Activated CD4-positive, CD25-positive, alpha-beta regulatory T cell treated with anti-CD3 and anti-CD28 coated beads, Interleukin-2, amount 50 U/mL, for 72 hours (primary cell): ENCODE measurements at regions not wholly inside any gene's neighbourhood (a gene's known extent, or its start where the extent isn't known, plus 50 kb on each side); places are given as distances from the start of the nearest gene placed in this dataset.
"Not testable (repeated sequence)": the region's sequence is repeated elsewhere in the genome, so short reads cannot be mapped to it uniquely, and the experiment has no call there.

Source experiments
- DNase-seq: peaks from one replicate; pipeline ENCODE4 v3.0.0; 2021

DNA sequence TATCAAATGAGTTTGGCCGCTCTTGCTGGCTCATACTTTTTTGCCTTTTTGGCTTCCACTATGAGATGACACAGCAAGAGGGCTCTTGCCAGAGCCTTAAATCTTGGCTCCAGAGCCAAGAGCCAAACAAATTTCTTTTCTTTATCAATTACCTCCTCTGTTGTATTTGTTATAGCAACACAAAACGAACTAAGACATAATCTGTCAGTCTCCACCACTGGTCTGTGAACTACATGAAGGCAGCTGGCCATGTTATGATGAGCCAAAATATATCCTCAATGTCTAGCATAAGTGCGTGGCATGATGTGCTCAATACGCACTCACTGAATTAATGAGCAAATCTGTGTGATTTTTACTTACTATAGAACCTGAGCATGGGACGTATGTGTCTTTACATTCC lies 220.0 kb upstream of the ZNF217 start:
- DNase-seq = no peak

DNA sequence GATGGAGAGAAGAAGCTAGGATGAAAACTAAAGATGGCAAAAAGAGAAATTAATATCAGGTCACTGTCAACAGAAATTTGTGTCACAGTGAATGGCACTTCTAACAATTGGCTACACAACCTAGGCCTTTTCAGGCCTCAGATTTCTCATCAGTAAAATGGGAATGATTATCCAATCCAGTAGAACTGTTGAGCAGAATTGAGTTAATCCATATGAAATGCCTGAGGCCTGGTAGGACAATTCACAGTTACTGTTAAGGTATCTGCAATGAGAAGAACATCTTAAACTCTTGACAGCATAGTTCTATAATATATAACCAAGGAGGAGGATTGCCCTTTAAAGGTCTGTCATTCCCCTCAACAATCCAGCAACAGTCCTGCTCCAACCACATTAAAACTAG lies 217.9 kb upstream of the ZNF217 start:
- DNase-seq = no peak

DNA sequence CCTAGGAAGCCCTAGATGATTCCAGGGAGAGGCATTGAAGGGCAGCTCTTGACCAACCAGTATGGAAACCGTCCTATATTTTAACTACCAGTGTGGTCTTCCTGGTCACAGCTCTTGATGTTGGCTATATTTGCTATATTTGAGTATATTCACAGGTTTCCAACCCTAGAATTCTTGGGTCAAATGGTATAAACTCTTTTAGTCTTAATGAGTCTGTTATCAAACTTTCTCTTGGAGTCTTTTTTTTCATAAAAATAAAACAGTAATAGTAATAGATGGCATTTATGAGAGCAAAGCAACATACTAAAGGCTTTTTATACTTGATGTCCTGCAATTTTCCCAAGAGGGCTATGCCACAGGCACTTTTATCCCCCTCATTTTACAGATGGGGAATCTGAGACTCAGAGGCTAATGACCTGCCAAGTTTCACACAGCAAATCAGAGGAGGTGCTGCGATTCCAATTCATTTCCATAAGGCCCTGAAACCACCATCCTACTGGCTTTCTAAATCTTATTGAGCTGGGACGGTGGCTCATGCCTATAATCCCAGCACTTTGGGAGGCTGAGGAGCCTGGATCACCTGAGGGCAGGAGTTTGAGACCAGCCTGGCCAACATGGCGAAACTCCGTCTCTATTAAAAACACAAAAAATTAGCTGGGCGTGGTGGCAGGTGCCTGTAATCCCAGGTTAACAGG lies 217.2 kb upstream of the ZNF217 start:
- DNase-seq = no peak

DNA sequence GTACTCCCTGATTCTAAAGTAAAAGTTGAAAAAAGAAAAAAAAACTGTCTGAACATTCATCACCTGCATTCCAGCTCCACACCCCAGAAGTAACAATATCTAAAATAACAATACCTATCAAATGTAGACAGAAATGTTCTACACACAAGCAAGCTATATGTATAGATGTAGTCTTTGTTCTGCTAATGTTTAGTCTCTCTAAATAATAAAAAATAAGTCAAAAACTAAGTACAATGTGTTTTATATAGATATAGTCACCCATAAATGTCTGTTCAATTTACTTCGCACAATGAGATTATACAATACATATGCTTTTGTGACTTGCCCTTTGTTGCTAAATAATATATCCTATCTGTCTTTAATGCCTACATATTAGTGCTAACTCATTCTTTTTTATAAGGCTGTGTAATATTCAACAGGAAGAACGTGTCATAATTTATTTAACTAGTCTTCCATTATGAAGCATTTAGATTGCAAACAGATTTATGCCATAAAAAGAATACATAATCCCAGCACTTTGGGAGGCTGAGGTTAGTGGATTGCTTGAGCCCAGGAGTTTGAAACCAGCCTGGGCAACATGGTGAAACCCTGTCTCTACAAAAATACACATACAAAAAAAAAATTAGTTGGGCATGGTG lies 216.2 kb upstream of the ZNF217 start:
- DNase-seq = no peak

DNA sequence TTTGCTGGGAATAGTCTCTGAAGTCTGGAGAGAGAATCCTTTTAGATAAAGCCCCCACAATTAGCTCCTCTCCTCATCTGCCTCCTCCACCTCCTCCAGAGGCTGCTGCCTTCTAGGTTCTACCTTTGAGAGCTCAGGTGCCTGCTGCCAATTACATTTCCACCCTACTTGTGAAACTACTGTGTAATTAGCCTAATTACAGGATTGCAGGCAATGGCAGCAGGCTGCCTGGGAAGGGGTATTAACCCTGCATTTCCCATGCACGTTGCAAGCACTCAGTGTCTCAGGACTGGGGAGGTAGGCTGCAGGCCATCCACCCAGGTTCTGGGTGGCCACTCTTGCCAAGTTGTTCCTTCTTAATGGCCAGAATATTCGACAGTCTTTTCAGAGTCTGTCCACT lies 215.6 kb upstream of the ZNF217 start:
- no peak for DNase-seq

DNA sequence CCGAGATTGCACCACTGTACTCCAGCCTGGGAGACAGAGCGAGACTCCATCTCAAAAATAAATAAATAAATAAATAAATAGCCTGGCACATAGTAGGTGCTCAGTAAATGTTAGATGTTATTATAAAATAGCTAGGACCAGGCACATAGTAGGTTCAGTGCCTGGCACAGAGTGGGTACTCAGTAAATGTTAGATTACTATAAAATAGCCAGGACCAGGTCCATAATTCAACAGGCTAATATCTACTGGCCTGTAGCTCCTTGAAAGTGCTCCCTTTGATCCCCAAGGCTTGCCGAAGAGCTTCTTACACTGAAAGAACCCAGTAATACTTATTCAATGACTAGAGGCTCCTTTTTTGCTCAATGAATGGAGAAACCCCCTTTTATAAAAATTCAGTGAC lies 215.1 kb upstream of the ZNF217 start:
- no peak for DNase-seq

DNA sequence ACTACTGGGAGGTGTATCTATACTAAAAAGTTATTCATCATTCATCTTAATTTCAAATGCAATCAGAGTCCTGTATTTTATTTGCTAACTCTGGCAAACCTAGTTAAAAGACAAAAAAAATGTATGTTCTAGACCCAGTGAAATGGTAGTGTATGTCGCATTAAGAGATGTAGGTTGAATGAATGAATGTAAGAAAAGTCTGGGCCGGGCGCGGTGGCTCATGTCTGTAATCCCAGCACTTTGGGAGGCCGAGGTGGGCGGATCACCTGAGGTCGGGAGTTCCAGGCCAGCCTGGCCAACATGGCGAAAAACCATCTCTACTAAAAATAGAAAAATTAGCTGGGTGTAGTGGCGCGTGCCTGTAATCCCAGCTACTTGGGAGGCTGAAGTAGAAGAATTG lies 214.7 kb upstream of the ZNF217 start:
- not testable (repeated sequence) for DNase-seq

DNA sequence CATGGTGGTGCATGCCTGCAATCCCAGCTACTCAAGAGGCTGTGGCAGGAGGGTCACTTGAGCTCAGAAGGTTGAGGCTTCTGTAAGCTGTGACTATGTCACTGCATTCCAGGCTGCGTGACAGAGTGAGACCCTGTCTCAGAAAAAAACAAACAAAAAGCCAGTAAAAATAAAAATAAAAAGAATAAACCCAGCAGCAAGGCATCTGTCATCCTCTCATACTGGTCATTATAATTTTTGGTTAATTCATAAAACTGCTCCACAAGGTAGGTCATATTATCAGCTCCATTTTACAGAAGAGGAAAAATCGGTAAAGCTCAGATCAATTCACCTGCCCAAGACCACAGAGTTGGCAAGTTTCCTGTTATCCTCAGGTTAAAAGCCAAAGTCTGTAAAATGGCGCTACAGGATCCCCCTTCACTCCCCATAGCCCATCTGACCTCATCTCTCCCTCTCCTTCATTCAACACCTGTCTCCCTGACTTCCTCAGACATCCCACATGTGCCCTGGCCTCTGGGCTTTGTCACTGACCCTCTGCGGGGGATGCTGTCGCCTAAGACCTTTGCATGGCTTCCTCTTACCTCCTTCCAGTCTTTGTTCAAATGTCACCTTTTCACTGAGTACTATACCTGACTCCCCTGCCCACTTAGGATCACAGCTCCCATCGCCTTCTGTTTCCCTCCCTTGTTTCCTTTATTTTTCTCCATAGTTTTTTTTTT lies 213.2 kb upstream of the ZNF217 start:
- no peak for DNase-seq

DNA sequence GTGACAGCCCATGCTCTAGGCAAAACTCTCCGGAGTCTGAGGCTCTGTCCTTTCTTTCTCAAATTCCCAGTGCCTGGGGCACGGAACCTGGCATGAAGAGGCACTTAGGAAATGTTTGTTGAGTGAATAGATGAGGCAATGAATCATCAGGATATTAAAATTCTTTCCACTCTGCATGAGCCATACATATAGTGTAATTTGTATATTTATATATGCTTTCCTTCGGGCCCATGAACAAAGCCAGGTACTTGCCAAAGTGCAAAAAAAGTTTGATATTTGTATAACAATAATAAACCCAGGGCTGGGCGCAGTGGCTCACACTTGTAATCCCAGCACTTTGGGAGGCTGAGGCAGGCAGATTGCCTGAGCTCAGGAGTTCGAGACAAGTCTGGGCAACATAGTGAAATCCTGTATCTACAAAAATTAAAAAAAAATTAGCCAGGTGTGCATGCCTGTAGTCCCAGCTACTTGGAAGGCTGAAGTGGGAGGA lies 212.3 kb upstream of the ZNF217 start:
- DNase-seq = no peak

DNA sequence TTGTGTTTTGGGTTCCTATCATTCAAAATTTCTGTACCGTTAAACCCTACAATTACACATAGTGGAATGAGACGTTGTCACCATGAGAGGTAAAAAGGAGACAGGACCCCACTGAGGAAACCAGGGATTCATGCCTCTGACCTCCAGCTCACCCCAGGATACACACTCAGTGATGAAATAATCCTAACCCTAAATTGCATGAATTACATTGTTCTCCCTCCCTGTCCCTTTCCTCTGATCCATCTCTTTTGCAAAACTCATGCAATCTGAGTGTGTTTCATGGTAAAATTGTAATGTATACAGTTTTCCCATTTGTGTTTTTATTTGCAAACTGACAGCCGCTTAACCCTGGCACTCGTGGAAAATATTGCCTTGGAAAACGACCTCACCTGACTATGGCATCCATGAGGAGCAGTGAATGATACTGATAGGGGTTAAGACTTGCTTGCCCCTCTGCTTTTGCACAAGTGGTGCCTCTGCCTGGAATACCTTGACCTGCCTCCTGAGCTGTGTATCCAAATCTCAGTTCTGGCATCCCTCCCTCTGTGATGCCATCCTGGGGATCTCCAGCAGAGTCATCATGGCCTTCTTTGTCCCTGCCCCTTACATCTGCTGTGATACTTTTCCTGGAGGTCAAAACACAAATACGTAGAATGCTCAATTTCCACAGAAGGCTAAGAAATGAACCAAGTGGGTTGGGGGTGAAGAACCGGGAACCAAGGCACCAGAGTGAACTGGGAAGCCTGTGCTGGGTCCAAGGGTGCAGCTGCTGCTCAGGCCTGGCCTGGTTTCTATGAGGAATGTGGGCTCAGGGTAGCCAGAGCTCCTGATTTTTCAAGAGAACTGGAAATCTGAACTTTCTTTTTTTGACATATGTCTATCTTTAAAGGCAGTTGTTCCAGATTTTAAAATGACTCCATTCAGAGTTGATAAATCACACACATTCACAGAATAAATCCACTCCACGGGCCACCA lies 211.6 kb upstream of the ZNF217 start:
- DNase-seq = no peak

DNA sequence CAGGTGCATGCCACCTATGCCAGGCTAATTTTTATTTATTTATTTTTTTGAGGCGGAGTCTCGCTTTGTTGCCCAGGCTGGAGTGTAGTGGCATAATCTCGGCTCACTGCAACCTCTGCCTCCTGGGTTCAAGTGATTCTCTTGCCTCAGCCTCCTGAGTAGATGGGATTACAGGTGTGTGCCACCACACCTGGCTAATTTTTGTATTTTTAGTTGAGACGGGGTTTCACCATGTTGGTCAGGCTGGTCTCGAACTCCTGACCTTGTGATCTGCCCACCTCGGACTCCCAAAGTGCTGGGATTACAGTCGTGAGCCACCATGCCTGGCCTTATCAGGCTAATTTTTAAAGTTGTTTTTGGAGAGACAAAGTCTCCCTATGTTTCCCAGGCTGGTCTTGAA lies 210.7 kb upstream of the ZNF217 start:
- DNase-seq = not testable (repeated sequence)

DNA sequence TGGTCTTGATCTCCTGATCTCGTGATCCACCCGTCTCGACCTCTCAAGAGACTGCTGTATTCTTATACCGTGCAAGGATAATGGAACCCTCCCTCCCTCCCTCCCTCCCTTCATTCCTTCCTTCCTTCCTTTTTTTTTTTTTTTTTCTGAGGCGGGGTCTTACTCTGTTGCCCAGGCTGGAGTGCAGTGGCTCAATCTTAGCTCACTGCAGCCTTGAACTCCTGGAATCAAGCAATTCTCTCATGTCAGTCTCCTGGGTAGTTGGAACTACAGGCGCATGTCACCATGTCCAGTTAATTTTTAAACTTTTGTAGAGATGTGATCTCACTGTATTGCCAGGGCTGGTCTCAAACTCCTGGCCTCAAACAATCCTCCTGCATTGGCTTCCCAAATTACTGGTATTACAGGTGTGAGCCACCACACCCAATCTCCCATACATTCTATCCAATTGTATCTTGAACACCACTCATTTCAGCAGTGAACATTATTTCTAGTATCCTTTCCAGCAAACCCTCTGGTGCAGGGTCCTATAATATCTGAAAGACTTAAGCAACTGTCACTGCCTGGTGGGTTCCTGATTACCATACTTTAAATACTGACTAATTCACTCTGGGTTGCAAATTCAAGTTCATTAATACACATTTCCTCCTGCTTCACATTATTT lies 210.0 kb upstream of the ZNF217 start:
- no peak for DNase-seq

DNA sequence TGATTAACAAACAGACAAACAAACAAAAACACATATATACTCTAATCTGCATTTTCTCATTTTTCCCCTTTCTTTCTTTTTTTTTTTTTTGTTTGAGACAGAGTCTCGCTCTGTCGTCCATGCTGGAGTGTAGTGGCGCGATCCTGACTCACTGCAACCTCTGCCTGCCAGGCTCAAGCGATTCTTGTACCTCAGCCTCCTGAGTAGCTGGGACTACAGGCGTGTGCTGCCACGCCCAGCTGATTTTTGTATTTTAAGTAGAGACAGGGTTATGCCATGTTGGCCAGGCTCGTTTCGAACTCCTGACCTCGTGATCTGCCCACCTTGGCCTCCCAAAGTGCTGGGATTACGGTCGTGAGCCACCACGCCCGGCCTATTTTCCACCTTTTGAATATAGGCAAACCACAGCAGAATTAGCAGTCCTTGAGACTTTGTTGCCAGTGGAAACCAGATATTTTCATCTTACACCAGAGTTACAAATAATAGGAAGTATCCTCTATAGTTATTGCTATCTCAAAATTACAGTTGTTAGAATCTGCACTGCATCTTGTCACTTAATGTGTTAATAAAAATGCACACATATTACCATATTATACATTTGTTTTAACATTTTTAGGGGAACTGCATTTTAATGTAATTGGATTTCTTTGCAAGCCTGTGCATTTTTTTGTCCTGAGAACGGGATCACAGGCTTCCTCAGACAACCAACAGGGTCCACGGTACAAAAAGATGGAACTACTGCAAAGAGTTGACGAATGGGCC lies 208.2 kb upstream of the ZNF217 start:
- no peak for DNase-seq

DNA sequence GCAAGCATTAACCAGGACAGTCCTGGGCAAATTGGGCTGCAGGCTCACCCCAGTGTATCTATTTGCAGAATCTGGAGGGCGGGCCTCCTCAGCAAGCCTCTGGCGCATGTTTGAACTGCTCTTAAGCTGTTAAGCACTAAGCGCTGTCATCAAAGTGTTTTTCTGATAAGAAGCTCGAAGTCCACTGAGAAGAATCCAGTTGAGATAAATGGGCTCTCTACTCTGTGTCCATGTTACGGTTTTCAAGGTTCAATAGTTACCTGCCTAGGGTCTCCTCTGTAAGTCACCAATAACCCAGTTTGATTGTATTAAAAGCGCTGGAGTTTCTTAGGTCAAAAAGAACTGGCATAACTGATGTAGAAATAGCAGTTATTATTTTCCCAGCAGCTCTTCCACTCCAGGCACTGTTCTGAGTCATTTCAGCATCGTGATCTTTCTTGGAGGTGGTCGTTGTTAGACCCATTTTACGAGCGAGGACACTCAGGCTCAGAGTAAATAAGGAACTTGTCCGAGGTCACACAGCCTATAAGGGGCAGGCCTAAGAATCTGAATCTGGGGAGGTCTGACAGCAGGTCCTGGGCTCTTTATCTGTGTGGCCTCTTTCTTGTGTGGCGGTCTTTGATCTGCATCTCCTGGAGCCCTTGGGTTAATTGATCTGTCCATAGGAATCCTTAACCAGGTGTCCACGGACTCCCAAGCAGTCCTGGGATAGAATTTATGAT lies 207.4 kb upstream of the ZNF217 start:
- DNase-seq = no peak

DNA sequence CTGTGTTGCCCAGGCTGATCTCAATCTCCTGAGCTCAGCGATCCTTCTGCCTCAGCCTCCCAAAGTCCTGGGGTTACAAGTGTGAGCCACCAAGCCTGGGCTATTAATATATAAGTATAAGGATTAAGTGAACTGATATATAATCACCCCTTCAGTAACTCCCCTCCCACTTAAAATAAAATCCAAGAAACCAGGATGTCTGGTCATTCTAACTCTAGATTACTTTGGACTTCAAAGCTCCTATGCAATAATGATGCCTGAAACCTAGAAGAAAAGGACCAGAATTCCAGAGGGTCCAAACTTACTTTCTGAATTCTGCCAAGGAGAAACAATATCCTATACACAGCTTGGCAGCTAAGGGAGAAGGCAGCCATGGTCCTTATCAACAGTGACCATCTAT lies 206.8 kb upstream of the ZNF217 start:
- no peak for DNase-seq

DNA sequence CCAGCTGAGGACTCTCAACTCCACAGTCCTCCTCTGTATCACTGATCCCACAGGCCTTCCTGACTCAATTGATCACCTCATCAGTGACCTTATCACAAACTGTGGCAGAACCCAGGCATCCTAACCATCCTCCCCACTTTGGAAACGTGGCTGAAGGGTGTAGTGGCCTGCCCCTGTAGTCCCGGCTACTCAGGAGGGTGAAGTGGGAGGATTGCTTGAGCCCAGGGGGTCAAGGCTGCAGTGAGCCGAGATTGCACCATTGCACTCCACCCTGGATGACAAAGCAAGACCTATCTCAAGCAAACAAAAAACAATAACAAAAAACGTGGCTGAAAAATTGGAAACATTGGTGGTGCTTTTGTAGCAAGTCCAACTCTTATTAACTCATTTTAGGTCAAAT lies 203.4 kb upstream of the ZNF217 start:
- no peak for DNase-seq

DNA sequence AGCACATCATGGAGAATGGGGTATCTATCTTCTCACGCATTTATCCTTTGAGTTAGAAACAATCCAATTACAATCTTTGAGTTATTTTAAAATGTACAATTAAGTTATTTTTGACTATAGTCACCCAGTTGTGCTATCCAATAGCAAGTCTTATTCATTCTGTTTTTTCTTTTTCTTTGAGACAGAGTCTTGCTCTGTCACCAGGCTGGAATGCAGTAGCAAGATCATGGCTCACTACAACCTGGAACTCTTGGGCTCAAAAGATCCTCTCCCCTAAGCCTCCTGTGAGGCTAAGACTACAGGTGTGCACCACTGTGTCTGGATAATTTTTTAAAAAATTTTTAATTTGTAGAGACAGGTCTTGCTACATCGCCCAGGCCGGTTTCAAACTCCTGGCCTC lies 201.5 kb upstream of the ZNF217 start:
- DNase-seq = no peak

DNA sequence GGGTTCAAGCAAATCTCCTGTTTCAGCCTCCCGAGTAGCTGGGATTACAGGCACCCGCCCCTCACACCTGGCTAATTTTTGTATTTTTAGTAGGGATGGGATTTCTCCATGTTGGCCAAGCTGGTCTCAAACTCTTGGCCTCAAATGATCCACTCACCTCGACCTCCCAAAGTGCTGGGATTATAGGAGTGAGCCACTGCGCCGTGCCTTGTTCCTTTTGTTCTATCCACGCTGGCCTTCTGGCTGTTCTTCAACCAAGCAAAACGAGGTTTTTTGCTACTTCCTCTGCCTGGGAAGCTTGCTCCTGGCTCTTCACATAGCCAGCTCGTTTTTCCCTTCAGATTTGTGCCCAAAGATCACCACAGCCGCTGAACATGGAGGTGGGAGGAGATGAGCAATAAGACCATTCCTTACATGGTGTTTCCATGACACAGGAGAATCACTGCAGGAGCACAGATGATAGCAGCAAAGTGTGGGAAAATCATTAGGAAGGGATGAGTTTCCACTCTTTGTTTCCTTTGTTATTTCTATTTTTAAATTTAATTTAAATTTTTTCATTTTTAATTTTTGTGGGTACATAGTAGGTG lies 201.0 kb upstream of the ZNF217 start:
- DNase-seq = no peak

DNA sequence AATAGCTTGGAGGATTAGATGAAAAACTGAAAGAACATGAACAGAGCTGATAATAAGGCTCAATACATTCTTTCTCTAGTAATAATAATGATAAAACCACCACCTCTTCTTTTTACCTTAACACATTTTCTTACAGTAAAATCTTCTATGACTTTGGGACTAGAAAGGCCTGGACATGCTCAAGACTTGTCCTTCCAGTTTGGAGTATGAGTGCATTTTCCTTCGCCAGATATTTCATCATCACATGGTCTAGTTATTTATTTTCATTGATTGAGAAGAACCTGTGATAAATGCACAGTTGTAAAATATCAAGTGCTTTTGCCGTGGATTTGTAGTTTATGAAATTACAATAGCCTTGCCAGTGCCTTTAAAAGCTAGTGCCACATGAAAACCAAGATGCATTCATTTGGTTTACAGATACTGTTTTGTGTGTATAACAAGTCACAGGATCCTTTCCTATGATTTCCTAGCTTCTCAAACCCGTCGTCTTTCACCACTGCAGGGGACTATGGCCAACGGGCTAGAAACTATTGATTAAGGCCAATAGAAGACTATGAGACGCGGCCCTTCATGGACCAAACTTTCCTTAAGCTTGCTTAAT lies 200.2 kb upstream of the ZNF217 start:
- no peak for DNase-seq

DNA sequence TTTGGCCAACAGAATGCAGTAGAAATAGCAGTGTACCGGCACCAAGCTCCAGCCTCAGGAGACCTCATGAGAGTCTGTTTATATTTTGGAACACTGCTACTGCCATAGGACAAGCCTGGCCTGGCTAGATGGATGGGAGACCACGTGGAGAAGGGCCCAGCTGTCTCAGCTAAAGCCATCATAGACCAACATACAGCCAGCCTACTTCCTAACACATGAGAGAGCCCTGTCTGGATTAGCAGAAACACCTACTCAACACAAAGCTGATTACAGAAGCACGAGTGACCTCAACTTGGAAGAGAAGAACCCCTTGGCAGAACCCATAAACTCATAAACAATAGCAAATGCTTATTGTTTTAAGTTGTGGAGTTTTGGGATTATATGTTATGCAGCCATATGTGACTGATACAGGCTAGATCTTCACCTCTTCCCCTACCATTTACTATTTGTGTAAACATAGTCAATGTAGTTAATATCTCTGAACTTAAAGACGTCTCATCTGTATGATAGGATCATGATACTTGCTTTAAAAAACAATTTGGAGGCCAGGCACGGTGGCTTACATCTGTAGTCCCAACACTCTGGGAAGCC lies 199.4 kb upstream of the ZNF217 start:
- no peak for DNase-seq
